ENCODE measurements at regions not wholly inside any gene's neighbourhood (a gene's known extent, or its start where the extent isn't known, plus 50 kb on each side); places are given as distances from the start of the nearest gene placed in this dataset.

- TF ChIP-seq POLR2A (IDR thresholded peaks at IDR 0.05), result no peak
- no peak for TF ChIP-seq CTCF (IDR thresholded peaks at IDR 0.05)
- Histone ChIP-seq H3K4me1 (no peaks in the 10 kb centered on the region), H3K27ac (no peak overlapping the region), H3K27me3 (no peaks in the 10 kb centered on the region), H3K36me3 (no peaks in the 10 kb centered on the region), H3K4me3 (replicated peaks in 1 of 3) (no peak overlapping the region), H3K9me3 (no peaks in the 10 kb centered on the region)
- WGBS, 2 donors, result 79 to 81% methylated on average over 2 of the region's 2 CpGs
- no peak for DNase-seq
- intact Hi-C loops (cut with DNase I), result no loop called here
Observed at GRCh38 chr5:53309653-53310052, 170.8 kb upstream of the FST start.

GRCh38 chr5:53311681-53312080, 168.7 kb upstream of the FST start:
- Histone ChIP-seq H3K4me3 (replicated peaks in 1 of 3) (no peak overlapping the region), H3K27me3 (no peaks in the 10 kb centered on the region), H3K27ac (no peak overlapping the region), H3K36me3 (no peaks in the 10 kb centered on the region), H3K4me1 (no peaks in the 10 kb centered on the region), H3K9me3 (no peaks in the 10 kb centered on the region)
- DNase-seq, result no peak
- intact Hi-C loops (cut with DNase I), result no loop called here
- TF ChIP-seq CTCF (IDR thresholded peaks at IDR 0.05) (no peak), POLR2A (IDR thresholded peaks at IDR 0.05) (no peak)
- 92 to 94% methylated on average over 2 of the region's 2 CpGs for WGBS, 2 donors

- H3K9me3 ChIP-seq, result no peaks in the 10 kb centered on the region
- no peak for TF ChIP-seq CTCF (IDR thresholded peaks at IDR 0.05)
- no peak for TF ChIP-seq POLR2A (IDR thresholded peaks at IDR 0.05)
- H3K27me3 ChIP-seq, result no peaks in the 10 kb centered on the region
- DNase-seq, result no peak
- H3K36me3 ChIP-seq, result no peaks in the 10 kb centered on the region
- WGBS, 2 donors, result 95 to 96% methylated on average over 2 of the region's 2 CpGs
- no peaks in the 10 kb centered on the region for H3K4me1 ChIP-seq
- H3K4me3 ChIP-seq (replicated peaks in 1 of 3), result no peak overlapping the region
- no peak overlapping the region for H3K27ac ChIP-seq
- intact Hi-C loops (cut with DNase I), result no loop called here
Observed at GRCh38 chr5:53313145-53313544, 167.3 kb upstream of the FST start.

- Histone ChIP-seq H3K36me3 (no peaks in the 10 kb centered on the region), H3K4me3 (replicated peaks in 1 of 3) (no peak overlapping the region), H3K9me3 (no peaks in the 10 kb centered on the region), H3K4me1 (no peaks in the 10 kb centered on the region), H3K27me3 (no peaks in the 10 kb centered on the region), H3K27ac (no peak overlapping the region)
- TF ChIP-seq POLR2A (IDR thresholded peaks at IDR 0.05) (no peak), CTCF (IDR thresholded peaks at IDR 0.05) (no peak)
- intact Hi-C loops (cut with DNase I), result no loop called here
- no peak for DNase-seq
- WGBS, 2 donors, result 51 to 54% methylated on average over 2 of the region's 2 CpGs
Observed at GRCh38 chr5:53318303-53318702, 162.1 kb upstream of the FST start.

GRCh38 chr5:53319315-53319714, 161.1 kb upstream of the FST start:
- no peak for DNase-seq
- WGBS, 2 donors, result 58 to 63% methylated on average over 5 of the region's 5 CpGs
- H3K36me3 ChIP-seq, result no peaks in the 10 kb centered on the region
- intact Hi-C loops (cut with DNase I), result no loop called here
- no peaks in the 10 kb centered on the region for H3K4me1 ChIP-seq
- TF ChIP-seq POLR2A (IDR thresholded peaks at IDR 0.05) (no peak), CTCF (IDR thresholded peaks at IDR 0.05) (no peak)
- no peaks in the 10 kb centered on the region for H3K9me3 ChIP-seq
- H3K27me3 ChIP-seq, result no peaks in the 10 kb centered on the region
- no peak overlapping the region for H3K27ac ChIP-seq
- H3K4me3 ChIP-seq (replicated peaks in 1 of 3), result no peak overlapping the region
